H1 (cell line): ENCODE measurements at regions not wholly inside any gene's neighbourhood (a gene's known extent, or its start where the extent isn't known, plus 50 kb on each side); places are given as distances from the start of the nearest gene placed in this dataset.

ENCODE experiments used
- CBX5 ChIP-seq: fragments of 300-800, 300-1000 bp; sonication (generic); IDR thresholded peaks from 2 replicates; pipeline ENCODE4 v1.7.1; 2016; ENCODE audit warnings: antibody characterized with exemption, low read length, low read depth
- CHD2 ChIP-seq: IDR thresholded peaks from 2 replicates; pipeline ENCODE4 v1.6.1; 2012; ENCODE audit warnings: low read length, improper control_type of control experiment
- EZH2 ChIP-seq: fragments of 200-600 bp; sonication (generic); IDR thresholded peaks from 2 replicates; pipeline ENCODE4 v1.7.1; 2012; ENCODE audit warnings: low read depth, mild to moderate bottlenecking, moderate library complexity, low read length, inconsistent platforms; ENCODE audit not compliant: severe bottlenecking
- GABPA ChIP-seq: IDR thresholded peaks from 2 replicates; pipeline ENCODE4 v1.6.1; 2011; ENCODE audit warnings: mild to moderate bottlenecking, low read length, moderate library complexity, borderline replicate concordance; ENCODE audit not compliant: insufficient read depth
- GTF2F1 ChIP-seq: IDR thresholded peaks from 2 replicates; pipeline ENCODE4 v1.6.1; 2012; ENCODE audit warnings: low read depth, low read length, improper control_type of control experiment, borderline replicate concordance
- JUND ChIP-seq: IDR thresholded peaks from 2 replicates; pipeline ENCODE4 v1.6.1; 2011; ENCODE audit warnings: mild to moderate bottlenecking, improper control_type of control experiment, low read length
- POLR2A ChIP-seq, 2 experiments: IDR thresholded peaks; 1 replicate in 1 of 2; 2 replicates in 1 of 2; pipeline ENCODE4 v1.6.1; 2011; ENCODE audit warnings: low read depth in 2 of 2, low read length in 2 of 2, mild to moderate bottlenecking in 2 of 2; ENCODE audit errors: control extremely low read depth in 1 of 2
- POLR2AphosphoS5 ChIP-seq: IDR thresholded peaks from 2 replicates; pipeline ENCODE4 v1.6.1; 2011; ENCODE audit warnings: low read depth, low read length
- RXRA ChIP-seq: IDR thresholded peaks from 2 replicates; pipeline ENCODE4 v1.6.1; 2011; ENCODE audit warnings: low read depth, mild to moderate bottlenecking, low read length, moderate library complexity; ENCODE audit not compliant: insufficient read depth
- SP1 ChIP-seq: IDR thresholded peaks from 2 replicates; pipeline ENCODE4 v1.6.1; 2011; ENCODE audit warnings: low read depth, low read length
- TAF1 ChIP-seq: IDR thresholded peaks from 2 replicates; pipeline ENCODE4 v1.6.1; 2011; ENCODE audit warnings: mild to moderate bottlenecking, low read depth, low read length
- ZNF274 ChIP-seq: IDR thresholded peaks from 2 replicates; pipeline ENCODE4 v1.7.0; 2012; ENCODE audit warnings: low read length, borderline replicate concordance; ENCODE audit errors: extremely low read depth
- TF ChIP-seq, protein P1 (sequence below): IDR thresholded peaks from 2 replicates; pipeline ENCODE4 v1.6.1; 2011; ENCODE audit warnings: low read depth, mild to moderate bottlenecking, low read length; ENCODE audit not compliant: insufficient read depth
- TF ChIP-seq, protein P2 (sequence below), 3 experiments: IDR thresholded peaks; 1 replicate in 2 of 3; 2 replicates in 1 of 3; pipeline versions ENCODE4 v1.5.1 to v1.6.1; 2011; ENCODE audit warnings: low read length in 3 of 3, mild to moderate bottlenecking in 3 of 3, inconsistent platforms in 2 of 3, low read depth in 1 of 3, moderate library complexity in 1 of 3; ENCODE audit not compliant: insufficient read depth in 1 of 3; ENCODE audit errors: control extremely low read depth in 1 of 3

DNA sequence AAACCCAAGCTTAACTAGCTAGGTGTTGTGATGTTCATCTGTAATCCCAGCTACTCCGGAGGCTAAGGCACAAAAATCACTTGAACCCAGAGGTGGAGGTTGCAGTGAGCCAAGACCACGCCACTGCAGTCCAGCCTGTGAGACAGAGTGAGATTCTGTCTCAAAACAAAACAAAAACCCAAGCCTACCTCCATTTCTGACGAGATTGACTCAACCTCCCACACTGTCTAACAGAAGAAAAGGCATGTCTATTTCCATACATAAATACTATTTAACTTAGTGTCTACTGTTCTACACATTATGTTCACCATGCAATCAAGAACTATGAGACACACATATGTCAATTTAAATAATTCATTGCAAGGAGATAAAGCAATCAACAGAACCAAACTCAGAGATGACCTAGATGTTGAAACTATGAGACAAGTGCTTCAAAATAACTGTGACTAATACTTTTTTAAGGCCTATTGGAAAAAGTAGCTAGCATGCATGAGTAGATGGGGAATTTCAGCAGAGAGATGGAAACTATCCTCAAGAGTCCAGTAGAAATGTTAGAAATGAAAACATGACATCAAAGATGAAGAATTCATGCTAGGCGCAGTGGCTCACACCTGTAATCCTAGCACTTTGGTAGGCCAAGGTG, 75.9 kb upstream of the DHRS4 start:
- TF ChIP-seq GABPA = no peak
- no peak for TF ChIP-seq POLR2A (IDR thresholded peaks at IDR 0.05; ENCODE audit: control extremely low read depth in 1 of 2, low read depth in 2 of 2, low read length in 2 of 2)
- TF ChIP-seq, protein P1, sequence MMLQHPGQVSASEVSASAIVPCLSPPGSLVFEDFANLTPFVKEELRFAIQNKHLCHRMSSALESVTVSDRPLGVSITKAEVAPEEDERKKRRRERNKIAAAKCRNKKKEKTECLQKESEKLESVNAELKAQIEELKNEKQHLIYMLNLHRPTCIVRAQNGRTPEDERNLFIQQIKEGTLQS = no peak
- no peak for TF ChIP-seq TAF1
- no peak for TF ChIP-seq JUND
- TF ChIP-seq EZH2 = no peak
- TF ChIP-seq, protein P2, sequence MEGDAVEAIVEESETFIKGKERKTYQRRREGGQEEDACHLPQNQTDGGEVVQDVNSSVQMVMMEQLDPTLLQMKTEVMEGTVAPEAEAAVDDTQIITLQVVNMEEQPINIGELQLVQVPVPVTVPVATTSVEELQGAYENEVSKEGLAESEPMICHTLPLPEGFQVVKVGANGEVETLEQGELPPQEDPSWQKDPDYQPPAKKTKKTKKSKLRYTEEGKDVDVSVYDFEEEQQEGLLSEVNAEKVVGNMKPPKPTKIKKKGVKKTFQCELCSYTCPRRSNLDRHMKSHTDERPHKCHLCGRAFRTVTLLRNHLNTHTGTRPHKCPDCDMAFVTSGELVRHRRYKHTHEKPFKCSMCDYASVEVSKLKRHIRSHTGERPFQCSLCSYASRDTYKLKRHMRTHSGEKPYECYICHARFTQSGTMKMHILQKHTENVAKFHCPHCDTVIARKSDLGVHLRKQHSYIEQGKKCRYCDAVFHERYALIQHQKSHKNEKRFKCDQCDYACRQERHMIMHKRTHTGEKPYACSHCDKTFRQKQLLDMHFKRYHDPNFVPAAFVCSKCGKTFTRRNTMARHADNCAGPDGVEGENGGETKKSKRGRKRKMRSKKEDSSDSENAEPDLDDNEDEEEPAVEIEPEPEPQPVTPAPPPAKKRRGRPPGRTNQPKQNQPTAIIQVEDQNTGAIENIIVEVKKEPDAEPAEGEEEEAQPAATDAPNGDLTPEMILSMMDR (IDR thresholded peaks at IDR 0.05; ENCODE audit: control extremely low read depth in 1 of 3, insufficient read depth in 1 of 3, low read depth in 1 of 3, low read length in 3 of 3) = no peak
- TF ChIP-seq CBX5 = no peak
- no peak for TF ChIP-seq RXRA
- TF ChIP-seq ZNF274 = no peak
- TF ChIP-seq POLR2AphosphoS5 = no peak
- TF ChIP-seq CHD2 = no peak
- no peak for TF ChIP-seq SP1
- no peak for TF ChIP-seq GTF2F1
